ENCODE measurements at regions not wholly inside any gene's neighbourhood (a gene's known extent, or its start where the extent isn't known, plus 50 kb on each side); places are given as distances from the start of the nearest gene placed in this dataset.

- Mint-ChIP-seq H3K4me1 (no peaks in the 10 kb centered on the region), H3K4me3 (no peak overlapping the region), H3K27ac (no peak overlapping the region), H3K27me3 (ENCODE audit: insufficient read depth) (no peaks in the 10 kb centered on the region), H3K9me3 (no peaks in the 10 kb centered on the region), H3K36me3 (ENCODE audit: low read depth) (no peaks in the 10 kb centered on the region)
- no peak overlapping the region for H3K9ac ChIP-seq (ENCODE audit: extremely low read depth, low read length, poor library complexity, severe bottlenecking)
- H3K4me1 ChIP-seq (ENCODE audit: control insufficient read depth, insufficient read depth, low read length) = no peaks in the 10 kb centered on the region
- H3K27ac ChIP-seq (ENCODE audit: low read depth, low read length) = no peak overlapping the region
- no peak for TF ChIP-seq CTCF (conservative IDR thresholded peaks at IDR 0.05)
- H3K27me3 ChIP-seq (ENCODE audit: control insufficient read depth, insufficient read depth, low read length, poor library complexity, severe bottlenecking) = no peaks in the 10 kb centered on the region
- no peak overlapping the region for H3K4me3 ChIP-seq (ENCODE audit: low read length)
- H3K9me3 ChIP-seq (ENCODE audit: control insufficient read depth, low read length) = no peaks in the 10 kb centered on the region
- H3K36me3 ChIP-seq (ENCODE audit: control insufficient read depth, insufficient read depth, low read length) = no peaks in the 10 kb centered on the region
- 89 to 94% methylated on average over 2 to 3 of the region's 3 CpGs for WGBS, 2 experiments (ENCODE audit: insufficient coverage in 1 of 2, insufficient read length in 1 of 2)
- DNase-seq = no peak
Observed at GRCh38 chr3:159447841-159448240, 540.8 kb upstream of the IL12A start.

- Histone ChIP-seq H3K4me1 (ENCODE audit: control insufficient read depth, insufficient read depth, low read length) (no peaks in the 10 kb centered on the region), H3K27ac (ENCODE audit: low read depth, low read length) (no peak overlapping the region), H3K36me3 (ENCODE audit: control insufficient read depth, insufficient read depth, low read length) (no peaks in the 10 kb centered on the region), H3K27me3 (ENCODE audit: control insufficient read depth, insufficient read depth, low read length, poor library complexity, severe bottlenecking) (no peaks in the 10 kb centered on the region), H3K9me3 (ENCODE audit: control insufficient read depth, low read length) (no peaks in the 10 kb centered on the region), H3K9ac (ENCODE audit: extremely low read depth, low read length, poor library complexity, severe bottlenecking) (no peak overlapping the region), H3K4me3 (ENCODE audit: low read length) (no peak overlapping the region)
- Mint-ChIP-seq H3K9me3 (no peaks in the 10 kb centered on the region), H3K4me3 (no peak overlapping the region), H3K27ac (no peak overlapping the region), H3K4me1 (no peaks in the 10 kb centered on the region), H3K36me3 (ENCODE audit: low read depth) (no peaks in the 10 kb centered on the region), H3K27me3 (ENCODE audit: insufficient read depth) (no peaks in the 10 kb centered on the region)
- TF ChIP-seq CTCF (conservative IDR thresholded peaks at IDR 0.05) = no peak
- 84% methylated on average over 1 of the region's 1 CpG; no CpG with 5 or more reads in 1 of the 2 experiments for WGBS, 2 experiments (ENCODE audit: insufficient coverage in 1 of 2, insufficient read length in 1 of 2)
- DNase-seq = no peak
Observed at GRCh38 chr3:159448902-159449301, 539.7 kb upstream of the IL12A start.

- Histone ChIP-seq H3K36me3 (ENCODE audit: control insufficient read depth, insufficient read depth, low read length) (no peaks in the 10 kb centered on the region), H3K4me1 (ENCODE audit: control insufficient read depth, insufficient read depth, low read length) (no peaks in the 10 kb centered on the region), H3K27me3 (ENCODE audit: control insufficient read depth, insufficient read depth, low read length, poor library complexity, severe bottlenecking) (no peaks in the 10 kb centered on the region), H3K9ac (ENCODE audit: extremely low read depth, low read length, poor library complexity, severe bottlenecking) (no peak overlapping the region), H3K27ac (ENCODE audit: low read depth, low read length) (no peak overlapping the region), H3K9me3 (ENCODE audit: control insufficient read depth, low read length) (no peaks in the 10 kb centered on the region), H3K4me3 (ENCODE audit: low read length) (no peak overlapping the region)
- Mint-ChIP-seq H3K4me1 (no peaks in the 10 kb centered on the region), H3K27me3 (ENCODE audit: insufficient read depth) (no peaks in the 10 kb centered on the region), H3K4me3 (no peak overlapping the region), H3K9me3 (no peaks in the 10 kb centered on the region), H3K27ac (no peak overlapping the region), H3K36me3 (ENCODE audit: low read depth) (no peaks in the 10 kb centered on the region)
- 92% methylated on average over 3 of the region's 3 CpGs; no CpG with 5 or more reads in 1 of the 2 experiments for WGBS, 2 experiments (ENCODE audit: insufficient coverage in 1 of 2, insufficient read length in 1 of 2)
- no peak for TF ChIP-seq CTCF (conservative IDR thresholded peaks at IDR 0.05)
- DNase-seq = no peak
Observed at GRCh38 chr3:159451067-159451466, 537.6 kb upstream of the IL12A start.

Data from endodermal cell (in vitro differentiated cells).